ENCODE measurements at regions not wholly inside any gene's neighbourhood (a gene's known extent, or its start where the extent isn't known, plus 50 kb on each side); places are given as distances from the start of the nearest gene placed in this dataset.

- Histone ChIP-seq H3K79me2 (ENCODE audit: low read length) (no peaks in the 10 kb centered on the region), H3F3A (ENCODE audit: insufficient read depth, low read length) (no peaks in the 10 kb centered on the region), H3K4me2 (ENCODE audit: low read depth, low read length) (no peak overlapping the region), H3K9ac (ENCODE audit: low read length) (no peak overlapping the region), H3K27ac (ENCODE audit: low read length) (no peak overlapping the region), H4K20me1 (ENCODE audit: insufficient read depth, low read length) (no peaks in the 10 kb centered on the region), H3K36me3 (replicated peaks; ENCODE audit: insufficient read depth, low read length) (no peaks in the 10 kb centered on the region), H2AFZ (ENCODE audit: low read length) (no peak overlapping the region), H3K4me1 (ENCODE audit: low read length) (no peaks in the 10 kb centered on the region), H3K4me3 (ENCODE audit: low read length) (no peak overlapping the region), H3K27me3 (replicated peaks; ENCODE audit: insufficient read depth, low read length) (peaks cover 18% of the 10 kb centered on the region), H3K9me3 (replicated peaks; ENCODE audit: insufficient read depth, low read length) (no peaks in the 10 kb centered on the region), H3K9me2 (replicated peaks; ENCODE audit: insufficient read depth, low read length) (no peaks in the 10 kb centered on the region)
- TF ChIP-seq EZH2 (optimal IDR thresholded peaks at IDR 0.05; ENCODE audit: low read depth, low read length) (no peak), CTCF (IDR thresholded peaks at IDR 0.05; ENCODE audit: low read length) (no peak), EZH2phosphoT487 (IDR thresholded peaks at IDR 0.05; ENCODE audit: low read length) (no peak)
- no peak for DNase-seq
Observed at GRCh38 chr16:86663685-86664521, 85.6 kb downstream of the FOXL1 start.

GRCh38 chr16:86664522-86665318 is 86.4 kb downstream of the FOXL1 start:
- H3K9me2 ChIP-seq (replicated peaks; ENCODE audit: insufficient read depth, low read length) = no peaks in the 10 kb centered on the region
- no peaks in the 10 kb centered on the region for H3F3A ChIP-seq (ENCODE audit: insufficient read depth, low read length)
- no peak overlapping the region for H3K4me3 ChIP-seq (ENCODE audit: low read length)
- H3K79me2 ChIP-seq (ENCODE audit: low read length) = no peaks in the 10 kb centered on the region
- TF ChIP-seq EZH2 (optimal IDR thresholded peaks at IDR 0.05; ENCODE audit: low read depth, low read length) (no peak), CTCF (IDR thresholded peaks at IDR 0.05; ENCODE audit: low read length) (no peak), EZH2phosphoT487 (IDR thresholded peaks at IDR 0.05; ENCODE audit: low read length) (no peak)
- H2AFZ ChIP-seq (ENCODE audit: low read length) = no peak overlapping the region
- no peak overlapping the region for H3K9ac ChIP-seq (ENCODE audit: low read length)
- H3K4me1 ChIP-seq (ENCODE audit: low read length) = no peaks in the 10 kb centered on the region
- DNase-seq = no peak
- peaks cover 18% of the 10 kb centered on the region for H3K27me3 ChIP-seq (replicated peaks; ENCODE audit: insufficient read depth, low read length)
- no peak overlapping the region for H3K4me2 ChIP-seq (ENCODE audit: low read depth, low read length)
- H3K9me3 ChIP-seq (replicated peaks; ENCODE audit: insufficient read depth, low read length) = no peaks in the 10 kb centered on the region
- no peaks in the 10 kb centered on the region for H4K20me1 ChIP-seq (ENCODE audit: insufficient read depth, low read length)
- no peak overlapping the region for H3K27ac ChIP-seq (ENCODE audit: low read length)
- no peaks in the 10 kb centered on the region for H3K36me3 ChIP-seq (replicated peaks; ENCODE audit: insufficient read depth, low read length)

GRCh38 chr16:86665319-86665675 is 86.9 kb downstream of the FOXL1 start:
- no peaks in the 10 kb centered on the region for H3K36me3 ChIP-seq (replicated peaks; ENCODE audit: insufficient read depth, low read length)
- H3K79me2 ChIP-seq (ENCODE audit: low read length) = no peaks in the 10 kb centered on the region
- no peaks in the 10 kb centered on the region for H3K4me1 ChIP-seq (ENCODE audit: low read length)
- no peak overlapping the region for H2AFZ ChIP-seq (ENCODE audit: low read length)
- no peaks in the 10 kb centered on the region for H3K9me2 ChIP-seq (replicated peaks; ENCODE audit: insufficient read depth, low read length)
- H3F3A ChIP-seq (ENCODE audit: insufficient read depth, low read length) = no peaks in the 10 kb centered on the region
- H4K20me1 ChIP-seq (ENCODE audit: insufficient read depth, low read length) = no peaks in the 10 kb centered on the region
- TF ChIP-seq EZH2phosphoT487 (IDR thresholded peaks at IDR 0.05; ENCODE audit: low read length) = no peak
- TF ChIP-seq EZH2 (optimal IDR thresholded peaks at IDR 0.05; ENCODE audit: low read depth, low read length) = no peak
- no peak for TF ChIP-seq CTCF (IDR thresholded peaks at IDR 0.05; ENCODE audit: low read length)
- H3K9ac ChIP-seq (ENCODE audit: low read length) = no peak overlapping the region
- no peak overlapping the region for H3K27ac ChIP-seq (ENCODE audit: low read length)
- H3K9me3 ChIP-seq (replicated peaks; ENCODE audit: insufficient read depth, low read length) = no peaks in the 10 kb centered on the region
- H3K4me2 ChIP-seq (ENCODE audit: low read depth, low read length) = no peak overlapping the region
- H3K4me3 ChIP-seq (ENCODE audit: low read length) = no peak overlapping the region
- DNase-seq = no peak
- peaks cover 20% of the 10 kb centered on the region for H3K27me3 ChIP-seq (replicated peaks; ENCODE audit: insufficient read depth, low read length)
